ENCODE measurements at regions not wholly inside any gene's neighbourhood (a gene's known extent, or its start where the extent isn't known, plus 50 kb on each side); places are given as distances from the start of the nearest gene placed in this dataset.

- no peak for TF ChIP-seq CSRNP3 (CRISPR knock-in tag; IDR thresholded peaks at IDR 0.05)
- no peak for TF ChIP-seq PATZ1 (CRISPR knock-in tag; IDR thresholded peaks at IDR 0.05; ENCODE audit: borderline replicate concordance)
- TF ChIP-seq TOX (CRISPR knock-in tag; IDR thresholded peaks at IDR 0.05; ENCODE audit: borderline replicate concordance) = no peak
- no peak for TF ChIP-seq ZC3H10 (CRISPR knock-in tag; IDR thresholded peaks at IDR 0.05)
- no peak for TF ChIP-seq SNAI2 (CRISPR knock-in tag; IDR thresholded peaks at IDR 0.05)
- TF ChIP-seq ZNF8 (CRISPR knock-in tag; IDR thresholded peaks at IDR 0.05) = no peak
- no peak for TF ChIP-seq CREB5 (CRISPR knock-in tag; IDR thresholded peaks at IDR 0.05; ENCODE audit: low read depth)
- no peak for TF ChIP-seq ZNF565 (CRISPR knock-in tag; conservative IDR thresholded peaks at IDR 0.05; ENCODE audit: low read depth)
- TF ChIP-seq RARB (CRISPR knock-in tag; IDR thresholded peaks at IDR 0.05) = no peak
- TF ChIP-seq ZFP3 (CRISPR knock-in tag; IDR thresholded peaks at IDR 0.05) = no peak
Observed at GRCh38 chr9:126166291-126166690, 160.3 kb upstream of the MVB12B start.
